Erythroblast (primary cell): ENCODE measurements at regions not wholly inside any gene's neighbourhood (a gene's known extent, or its start where the extent isn't known, plus 50 kb on each side); places are given as distances from the start of the nearest gene placed in this dataset.

ENCODE experiments used
- DNase-seq, 2 experiments: peaks; one replicate each; lab custom pipeline; 2025; lab: John Stamatoyannopoulos, UW
- GATA1 ChIP-seq: IDR thresholded peaks from 2 replicates; pipeline ENCODE4 v1.6.1; 2011; ENCODE audit warnings: low read depth, mild to moderate bottlenecking, control low read depth, low read length, moderate library complexity
- POLR2A ChIP-seq: IDR thresholded peaks from 2 replicates; pipeline ENCODE4 v1.6.1; 2011; ENCODE audit warnings: mild to moderate bottlenecking, low read length

GRCh38 chr1:90650401-90650800 is 66.7 kb downstream of the BARHL2 start:
- no peak for DNase-seq
- TF ChIP-seq GATA1 = no peak
- no peak for TF ChIP-seq POLR2A

- no peak for DNase-seq
- TF ChIP-seq POLR2A = no peak
- no peak for TF ChIP-seq GATA1
Observed at GRCh38 chr1:90640325-90640724, 76.8 kb downstream of the BARHL2 start.

- TF ChIP-seq GATA1 = no peak
- no peak for TF ChIP-seq POLR2A
Observed at GRCh38 chr1:90622666-90623065, 94.4 kb downstream of the BARHL2 start.

GRCh38 chr1:90621986-90622385 is 95.1 kb downstream of the BARHL2 start:
- TF ChIP-seq GATA1 (no peak), POLR2A (no peak)
- no peak for DNase-seq

More at GRCh38 chr1:90622666-90623065, 94.4 kb downstream of the BARHL2 start:
- no peak for DNase-seq

- TF ChIP-seq POLR2A = no peak
- TF ChIP-seq GATA1 = no peak
Observed at GRCh38 chr1:90616395-90616794, 100.7 kb downstream of the BARHL2 start.

GRCh38 chr1:90614872-90615271 is 102.2 kb downstream of the BARHL2 start:
- TF ChIP-seq GATA1 (no peak), POLR2A (no peak)
- no peak for DNase-seq

More at GRCh38 chr1:90616395-90616794, 100.7 kb downstream of the BARHL2 start:
- DNase-seq = peak; percentile 15 to 41

- TF ChIP-seq POLR2A = no peak
- TF ChIP-seq GATA1 = no peak
- no peak for DNase-seq
Observed at GRCh38 chr1:90613371-90613770, 103.7 kb downstream of the BARHL2 start.

GRCh38 chr1:90612033-90612432 is 105.1 kb downstream of the BARHL2 start:
- TF ChIP-seq GATA1 (no peak), POLR2A (no peak)
- DNase-seq = no peak

GRCh38 chr1:90607736-90608135 is 109.4 kb downstream of the BARHL2 start:
- DNase-seq = no peak
- TF ChIP-seq POLR2A (no peak), GATA1 (no peak)

GRCh38 chr1:90605070-90605469 is 112.0 kb downstream of the BARHL2 start:
- TF ChIP-seq POLR2A (no peak), GATA1 (no peak)
- DNase-seq = no peak

- no peak for DNase-seq
- TF ChIP-seq GATA1 = no peak
Observed at GRCh38 chr1:90593312-90593711, 123.8 kb downstream of the BARHL2 start.

GRCh38 chr1:90591970-90592356 is 125.1 kb downstream of the BARHL2 start:
- TF ChIP-seq GATA1 (no peak), POLR2A (no peak)
- DNase-seq = no peak

GRCh38 chr1:90591355-90591969 is 125.6 kb downstream of the BARHL2 start:
- DNase-seq = no peak
- no peak for TF ChIP-seq POLR2A
- TF ChIP-seq GATA1 = no peak

- no peak for DNase-seq
- TF ChIP-seq POLR2A (no peak), GATA1 (no peak)
Observed at GRCh38 chr1:90580176-90580575, 136.9 kb downstream of the BARHL2 start.

GRCh38 chr1:90579212-90579802 is 137.8 kb downstream of the BARHL2 start:
- TF ChIP-seq GATA1 (no peak), POLR2A (no peak)

More at GRCh38 chr1:90579212-90579802, 137.8 kb downstream of the BARHL2 start:
- DNase-seq = peak; percentile 18 to 54
